ENCODE measurements at regions not wholly inside any gene's neighbourhood (a gene's known extent, or its start where the extent isn't known, plus 50 kb on each side); places are given as distances from the start of the nearest gene placed in this dataset.

DNA sequence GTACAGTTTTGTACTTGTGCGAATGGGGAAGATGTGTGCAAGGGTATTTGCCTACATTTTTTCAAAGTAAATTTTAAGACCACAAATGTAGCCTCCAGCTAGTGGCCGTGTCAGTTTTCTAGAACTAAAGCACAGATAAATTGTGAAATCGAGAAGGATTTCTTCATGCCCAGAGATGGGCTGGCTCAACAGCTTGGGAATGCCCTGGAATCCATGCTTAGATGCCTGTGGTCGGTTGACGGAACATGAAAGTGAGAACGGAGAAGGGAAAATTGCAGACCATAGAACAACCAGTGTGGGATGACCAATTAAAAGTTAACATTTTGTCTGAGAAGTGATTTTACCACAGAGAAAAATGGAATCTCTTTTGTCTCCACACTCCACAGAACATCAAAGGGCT lies 73.2 kb upstream of the VCX2 start:
- H3K36me3 ChIP-seq: no peaks in the 10 kb centered on the region
- H3K9me3 ChIP-seq (replicated peaks): no peaks in the 10 kb centered on the region
- TF ChIP-seq, protein P1, sequence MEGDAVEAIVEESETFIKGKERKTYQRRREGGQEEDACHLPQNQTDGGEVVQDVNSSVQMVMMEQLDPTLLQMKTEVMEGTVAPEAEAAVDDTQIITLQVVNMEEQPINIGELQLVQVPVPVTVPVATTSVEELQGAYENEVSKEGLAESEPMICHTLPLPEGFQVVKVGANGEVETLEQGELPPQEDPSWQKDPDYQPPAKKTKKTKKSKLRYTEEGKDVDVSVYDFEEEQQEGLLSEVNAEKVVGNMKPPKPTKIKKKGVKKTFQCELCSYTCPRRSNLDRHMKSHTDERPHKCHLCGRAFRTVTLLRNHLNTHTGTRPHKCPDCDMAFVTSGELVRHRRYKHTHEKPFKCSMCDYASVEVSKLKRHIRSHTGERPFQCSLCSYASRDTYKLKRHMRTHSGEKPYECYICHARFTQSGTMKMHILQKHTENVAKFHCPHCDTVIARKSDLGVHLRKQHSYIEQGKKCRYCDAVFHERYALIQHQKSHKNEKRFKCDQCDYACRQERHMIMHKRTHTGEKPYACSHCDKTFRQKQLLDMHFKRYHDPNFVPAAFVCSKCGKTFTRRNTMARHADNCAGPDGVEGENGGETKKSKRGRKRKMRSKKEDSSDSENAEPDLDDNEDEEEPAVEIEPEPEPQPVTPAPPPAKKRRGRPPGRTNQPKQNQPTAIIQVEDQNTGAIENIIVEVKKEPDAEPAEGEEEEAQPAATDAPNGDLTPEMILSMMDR (IDR thresholded peaks at IDR 0.05; ENCODE audit: borderline replicate concordance): no peak
- no peak for DNase-seq
- no peaks in the 10 kb centered on the region for H3K4me1 ChIP-seq
- no peaks in the 10 kb centered on the region for H3K27me3 ChIP-seq (ENCODE audit: low read depth)
- no peak overlapping the region for H3K27ac ChIP-seq (replicated peaks)
- no peak overlapping the region for H3K4me3 ChIP-seq
- intact Hi-C loops (cut with micrococcal nuclease): no loop called here

DNA sequence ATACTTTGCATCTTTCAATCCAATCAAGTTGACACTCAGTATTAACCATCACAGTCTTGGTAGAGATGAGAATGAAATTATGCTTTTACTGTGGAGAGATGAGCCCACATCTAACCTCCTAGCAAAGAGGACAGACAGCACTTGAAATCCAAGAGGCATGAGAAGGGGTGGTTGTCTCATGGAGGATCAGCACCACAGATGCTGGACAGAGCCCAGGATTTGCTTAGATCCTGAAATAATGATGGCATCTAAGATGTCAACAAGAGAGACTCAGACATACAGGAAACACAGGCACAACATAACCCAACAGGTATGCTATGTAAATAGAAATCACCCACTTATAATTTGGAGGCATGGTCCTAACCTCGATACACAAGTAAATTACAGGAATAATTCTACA lies 74.3 kb upstream of the VCX2 start:
- no peak overlapping the region for H3K27ac ChIP-seq (replicated peaks)
- intact Hi-C loops (cut with micrococcal nuclease): no loop called here
- TF ChIP-seq, protein P1 (IDR thresholded peaks at IDR 0.05; ENCODE audit: borderline replicate concordance): no peak
- H3K36me3 ChIP-seq: no peaks in the 10 kb centered on the region
- no peaks in the 10 kb centered on the region for H3K9me3 ChIP-seq (replicated peaks)
- DNase-seq: no peak
- H3K4me1 ChIP-seq: no peaks in the 10 kb centered on the region
- no peaks in the 10 kb centered on the region for H3K27me3 ChIP-seq (ENCODE audit: low read depth)
- H3K4me3 ChIP-seq: no peak overlapping the region

DNA sequence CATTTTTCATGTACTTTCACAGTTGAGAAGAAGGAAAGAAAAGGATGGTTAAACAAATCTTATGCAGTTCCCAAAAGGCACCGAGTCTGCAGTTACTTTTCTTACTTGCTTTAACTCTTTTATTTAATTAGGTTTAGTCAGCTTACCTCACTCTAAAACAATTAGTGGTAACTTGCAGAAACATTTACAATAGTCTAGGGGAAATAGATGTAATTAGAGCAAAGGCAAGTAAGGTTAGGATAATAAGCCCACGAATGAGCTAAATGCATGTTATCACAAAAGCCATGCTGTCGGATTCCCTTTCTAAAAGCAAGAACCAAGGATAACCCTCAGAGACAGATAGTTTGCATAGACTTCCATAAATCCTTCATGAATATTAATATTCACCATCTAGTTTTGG lies 82.0 kb upstream of the VCX2 start:
- no peaks in the 10 kb centered on the region for H3K4me1 ChIP-seq
- TF ChIP-seq, protein P1 (IDR thresholded peaks at IDR 0.05; ENCODE audit: borderline replicate concordance): no peak
- H3K36me3 ChIP-seq: no peaks in the 10 kb centered on the region
- H3K9me3 ChIP-seq (replicated peaks): no peaks in the 10 kb centered on the region
- no peak overlapping the region for H3K4me3 ChIP-seq
- no peaks in the 10 kb centered on the region for H3K27me3 ChIP-seq (ENCODE audit: low read depth)
- intact Hi-C loops (cut with micrococcal nuclease): no loop called here
- no peak overlapping the region for H3K27ac ChIP-seq (replicated peaks)
- no peak for DNase-seq

DNA sequence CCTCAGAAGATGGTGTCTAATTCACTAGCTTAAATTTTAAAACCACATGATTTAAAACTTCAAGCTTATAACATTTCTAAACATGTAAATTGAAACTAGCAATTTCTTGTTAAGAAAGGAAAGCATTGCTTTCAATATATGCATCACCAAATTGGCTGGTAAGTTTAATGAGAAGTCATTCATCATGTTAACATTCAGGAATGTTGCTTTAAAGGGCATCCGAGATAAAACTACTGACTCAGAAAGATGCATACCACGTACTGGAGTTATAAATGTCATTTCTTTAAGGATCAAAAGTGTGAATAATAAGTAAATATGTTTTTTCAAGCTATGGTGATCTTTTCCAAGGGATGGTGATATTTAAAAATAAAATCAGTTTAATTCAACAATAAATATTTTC lies 83.3 kb upstream of the VCX2 start:
- no peak for DNase-seq
- no peaks in the 10 kb centered on the region for H3K36me3 ChIP-seq
- H3K4me1 ChIP-seq: no peaks in the 10 kb centered on the region
- TF ChIP-seq, protein P1 (IDR thresholded peaks at IDR 0.05; ENCODE audit: borderline replicate concordance): no peak
- H3K27me3 ChIP-seq (ENCODE audit: low read depth): no peaks in the 10 kb centered on the region
- H3K27ac ChIP-seq (replicated peaks): no peak overlapping the region
- H3K9me3 ChIP-seq (replicated peaks): no peaks in the 10 kb centered on the region
- no peak overlapping the region for H3K4me3 ChIP-seq
- intact Hi-C loops (cut with micrococcal nuclease): no loop called here

DNA sequence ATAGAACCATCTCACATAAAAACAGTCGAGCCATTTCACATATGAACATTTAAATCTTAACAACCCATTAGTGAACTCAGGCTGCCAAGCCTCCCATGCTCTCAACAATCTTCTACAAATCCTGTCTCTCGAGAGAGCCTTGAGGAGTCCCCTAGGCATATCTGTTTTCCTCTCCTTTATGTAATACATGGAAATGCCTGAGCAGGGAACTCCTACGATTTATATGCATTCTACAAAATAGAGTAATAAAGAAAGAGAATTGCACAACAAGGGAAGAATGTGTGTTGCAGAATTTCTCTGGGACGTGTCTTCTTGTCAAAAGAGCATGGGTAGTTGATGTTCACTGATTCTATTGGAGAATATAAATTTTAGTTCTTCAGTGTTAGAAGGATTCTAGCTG lies 101.8 kb upstream of the VCX2 start:
- Histone ChIP-seq H3K4me1 (no peaks in the 10 kb centered on the region), H3K27ac (replicated peaks) (no peak overlapping the region), H3K36me3 (no peaks in the 10 kb centered on the region), H3K9me3 (replicated peaks) (peaks cover 11% of the 10 kb centered on the region), H3K4me3 (no peak overlapping the region), H3K27me3 (ENCODE audit: low read depth) (no peaks in the 10 kb centered on the region)
- DNase-seq: no peak
- intact Hi-C loops (cut with micrococcal nuclease): no loop called here
- TF ChIP-seq, protein P1 (IDR thresholded peaks at IDR 0.05; ENCODE audit: borderline replicate concordance): no peak

DNA sequence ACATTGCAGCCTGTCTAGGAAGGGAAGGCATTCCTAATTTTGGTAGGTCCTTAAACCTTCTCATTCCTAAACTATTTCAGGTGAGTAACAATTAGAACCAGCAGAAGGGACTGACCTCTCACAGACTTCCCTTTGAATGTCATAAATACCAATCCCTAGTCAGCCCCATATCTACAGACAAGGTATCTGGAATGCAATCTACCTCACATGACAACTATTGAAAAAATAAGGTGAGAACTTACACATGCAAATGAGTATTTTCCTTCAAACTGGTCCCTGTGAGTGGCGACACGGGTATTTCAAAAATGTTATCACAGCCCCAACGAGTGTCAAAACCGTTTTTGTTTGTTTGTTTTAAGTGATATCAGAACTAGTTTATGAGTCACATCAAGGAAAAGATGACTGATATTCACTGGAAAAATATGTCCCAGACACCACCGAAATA lies 102.4 kb upstream of the VCX2 start:
- Histone ChIP-seq H3K27ac (replicated peaks) (no peak overlapping the region), H3K27me3 (ENCODE audit: low read depth) (no peaks in the 10 kb centered on the region), H3K36me3 (no peaks in the 10 kb centered on the region), H3K4me3 (no peak overlapping the region), H3K9me3 (replicated peaks) (peaks cover 11% of the 10 kb centered on the region), H3K4me1 (no peaks in the 10 kb centered on the region)
- intact Hi-C loops (cut with micrococcal nuclease): no loop called here
- TF ChIP-seq, protein P1 (IDR thresholded peaks at IDR 0.05; ENCODE audit: borderline replicate concordance): no peak
- DNase-seq: no peak
